COLO668 (cell line): ENCODE measurements at regions not wholly inside any gene's neighbourhood (a gene's known extent, or its start where the extent isn't known, plus 50 kb on each side); places are given as distances from the start of the nearest gene placed in this dataset.

Source experiments
- DNase-seq: peaks from one replicate; lab custom pipeline; 2025; ENCODE audit not compliant: unreplicated experiment; lab: John Stamatoyannopoulos, UW

GRCh38 chr10:31586723-31587638, 268.0 kb downstream of the ZEB1 start:
- no peak for DNase-seq

- no peak for DNase-seq
These were observed 265.9 kb downstream of the ZEB1 start for GRCh38 chr10:31584876-31585275.

- DNase-seq: no peak
These were observed 265.1 kb downstream of the ZEB1 start for GRCh38 chr10:31584098-31584631.

GRCh38 chr10:31583293-31583692, 264.3 kb downstream of the ZEB1 start:
- no peak for DNase-seq

GRCh38 chr10:31582365-31583052, 263.5 kb downstream of the ZEB1 start:
- DNase-seq: no peak

DNA sequence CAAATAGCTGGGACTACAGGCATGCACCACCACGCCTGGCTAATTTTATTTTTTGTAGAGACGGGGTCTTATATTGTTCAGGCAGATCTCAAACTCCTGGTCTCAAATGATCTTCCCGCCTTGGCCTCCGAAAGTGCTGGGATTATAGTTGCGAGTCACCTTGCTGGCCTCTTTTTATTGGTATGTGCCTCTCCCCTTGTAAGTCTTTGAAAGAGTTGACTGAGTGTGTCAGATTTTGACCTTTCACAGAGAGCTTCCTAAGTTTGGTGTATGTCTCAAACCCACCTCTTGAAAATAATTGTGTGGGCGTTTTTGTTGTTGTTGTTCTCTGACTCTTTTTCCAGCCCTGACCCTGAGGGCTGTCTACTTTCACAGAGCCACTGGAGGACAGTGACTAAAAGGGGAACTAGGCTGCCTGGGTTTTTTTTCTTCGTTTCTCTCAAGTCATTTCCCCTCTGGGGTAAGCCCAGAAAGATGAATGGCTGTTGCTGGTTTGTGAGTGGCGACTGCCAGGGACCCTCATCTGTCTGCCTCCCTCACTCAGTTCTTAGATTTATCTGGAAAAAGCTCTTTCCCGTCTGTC, 262.8 kb downstream of the ZEB1 start:
- DNase-seq: no peak

DNA sequence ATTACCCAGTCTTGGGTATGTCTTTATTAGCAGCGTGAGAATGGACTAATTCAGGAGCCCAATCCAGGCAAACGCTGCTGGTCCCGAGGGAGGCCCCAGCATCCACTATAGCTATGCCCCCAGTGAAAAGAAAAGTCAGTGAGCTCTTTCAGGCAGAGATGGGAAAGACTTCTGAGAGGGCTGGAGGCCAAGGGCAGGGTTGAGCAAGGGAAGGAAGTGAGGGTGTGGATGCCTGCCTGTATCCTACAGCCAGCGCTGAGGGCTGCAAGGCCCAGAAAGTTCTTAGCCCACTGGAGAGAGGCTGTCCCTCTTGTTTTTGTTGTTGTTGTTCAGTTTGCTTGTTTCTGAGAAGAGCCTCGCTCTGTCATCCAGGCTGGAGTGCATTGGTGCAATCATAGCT, 261.6 kb downstream of the ZEB1 start:
- no peak for DNase-seq
